PC-9 (cell line): ENCODE measurements at regions not wholly inside any gene's neighbourhood (a gene's known extent, or its start where the extent isn't known, plus 50 kb on each side); places are given as distances from the start of the nearest gene placed in this dataset.

Experiments used
- BruUV-seq: library from RNA; stranded (reverse); fragments of 400-500 nt; replicated peaks from 2 replicates; lab custom pipeline; 2021; lab: Mats Ljungman, UMichigan
- CTCF ChIA-PET: fragments of 300-600 bp; sonication (Branson Sonifier 250); formaldehyde crosslinking; loops from one replicate; lab custom pipeline; 2022; ENCODE audit warnings: antibody characterized with exemption; lab: Charles Lee
- POLR2A ChIA-PET: fragments of 300-600 bp; sonication (Branson Sonifier 250); formaldehyde crosslinking; loops from one replicate; lab custom pipeline; 2022; ENCODE audit warnings: antibody characterized with exemption; ENCODE audit not compliant: unreplicated experiment; lab: Charles Lee
- DNase-seq, 2 experiments: peaks; one replicate each; pipeline versions ENCODE4 v3.0.0 to v3.0.0-alpha.2; 2015 to 2022; ENCODE audit warnings: mixed read lengths in 1 of 2
- H2AFZ ChIP-seq: fragments of 200-600 bp; sonication (generic); 2 replicates; pipeline ENCODE4 v1.8.1; 2017; ENCODE audit warnings: antibody characterized with exemption
- H3F3A ChIP-seq: fragments of 200-600 bp; sonication (generic); 2 replicates; pipeline ENCODE4 v1.8.1; 2017; ENCODE audit warnings: antibody characterized with exemption, mild to moderate bottlenecking, low read depth; ENCODE audit not compliant: insufficient read depth
- H3K27ac ChIP-seq: fragments of 200-600 bp; sonication (generic); 2 replicates; pipeline ENCODE4 v1.6.1; 2016; ENCODE audit warnings: mixed run types
- H3K27me3 ChIP-seq: fragments of 200-600 bp; sonication (generic); 2 replicates; pipeline ENCODE4 v1.6.1; 2016; ENCODE audit warnings: low read depth, mixed run types; ENCODE audit not compliant: insufficient read depth
- H3K36me3 ChIP-seq: fragments of 200-600 bp; sonication (generic); 2 replicates; pipeline ENCODE4 v1.6.1; 2016; ENCODE audit warnings: low read depth, mixed run types
- H3K4me1 ChIP-seq: fragments of 200-600 bp; sonication (generic); replicated peaks from 2 replicates; pipeline ENCODE4 v1.6.1; 2016; ENCODE audit warnings: mixed run types; ENCODE audit not compliant: insufficient read depth
- H3K4me2 ChIP-seq: fragments of 200-600 bp; sonication (generic); 2 replicates; pipeline ENCODE4 v1.6.1; 2017; ENCODE audit warnings: mixed run types
- H3K4me3 ChIP-seq: fragments of 200-600 bp; sonication (generic); 2 replicates; pipeline ENCODE4 v1.6.1; 2016; ENCODE audit warnings: mixed run types
- H3K79me2 ChIP-seq: fragments of 200-600 bp; sonication (generic); 2 replicates; pipeline ENCODE4 v1.6.1; 2017; ENCODE audit warnings: low read depth, mixed run types
- H3K9me2 ChIP-seq: fragments of 200-600 bp; sonication (generic); 2 replicates; pipeline ENCODE4 v1.8.1; 2017; ENCODE audit warnings: mild to moderate bottlenecking; ENCODE audit not compliant: insufficient read depth
- H3K9me3 ChIP-seq: fragments of 200-600 bp; sonication (generic); 2 replicates; pipeline ENCODE4 v1.8.1; 2016; ENCODE audit warnings: low read depth; ENCODE audit not compliant: insufficient read depth
- H4K20me1 ChIP-seq: fragments of 200-600 bp; sonication (generic); 2 replicates; pipeline ENCODE4 v1.8.1; 2017; ENCODE audit not compliant: insufficient read depth
- CTCF ChIP-seq: fragments of 200-600 bp; sonication (generic); conservative IDR thresholded peaks from 2 replicates; pipeline ENCODE4 v1.6.1; 2017; ENCODE audit warnings: mixed run types, antibody characterized with exemption, mild to moderate bottlenecking, moderate library complexity
- EZH2 ChIP-seq: fragments of 200-600 bp; sonication (generic); IDR thresholded peaks from 2 replicates; pipeline ENCODE4 v1.8.0; 2017; ENCODE audit warnings: antibody characterized with exemption, low read depth
- intact Hi-C: fragments of 100-400 bp; cut with micrococcal nuclease; formaldehyde crosslinking; loops from one replicate; pipeline ENCODE4 v1.10.0; 2022; ENCODE audit not compliant: unreplicated experiment

GRCh38 chr10:128541926-128542475 is 415.8 kb upstream of the MKI67 start:
- CTCF ChIA-PET = no interaction called here
- H3F3A ChIP-seq = no peaks in the 10 kb centered on the region
- POLR2A ChIA-PET = no interaction called here
- intact Hi-C loops = no loop called here
- no peak overlapping the region for H3K4me2 ChIP-seq
- H3K4me3 ChIP-seq = no peak overlapping the region
- H3K27me3 ChIP-seq = peaks cover 64% of the 10 kb centered on the region
- no peak for TF ChIP-seq EZH2
- TF ChIP-seq CTCF = no peak
- no peaks in the 10 kb centered on the region for H3K79me2 ChIP-seq
- no peaks in the 10 kb centered on the region for H3K36me3 ChIP-seq
- no peaks in the 10 kb centered on the region for H3K4me1 ChIP-seq
- no peaks in the 10 kb centered on the region for H4K20me1 ChIP-seq
- H2AFZ ChIP-seq = no peak overlapping the region
- H3K27ac ChIP-seq = no peak overlapping the region
- DNase-seq = no peak
- no peaks in the 10 kb centered on the region for H3K9me2 ChIP-seq
- H3K9me3 ChIP-seq = no peaks in the 10 kb centered on the region
- no TSS peak for BruUV-seq

GRCh38 chr10:128542659-128543058 is 416.4 kb upstream of the MKI67 start:
- no peak overlapping the region for H3K4me3 ChIP-seq
- H3K36me3 ChIP-seq = no peaks in the 10 kb centered on the region
- no TSS peak for BruUV-seq
- no peak for DNase-seq
- POLR2A ChIA-PET = no interaction called here
- H4K20me1 ChIP-seq = no peaks in the 10 kb centered on the region
- intact Hi-C loops = no loop called here
- no peaks in the 10 kb centered on the region for H3K9me3 ChIP-seq
- H3K27ac ChIP-seq = no peak overlapping the region
- H3K27me3 ChIP-seq = peaks cover 61% of the 10 kb centered on the region
- CTCF ChIA-PET = no interaction called here
- no peaks in the 10 kb centered on the region for H3K4me1 ChIP-seq
- H3K9me2 ChIP-seq = no peaks in the 10 kb centered on the region
- H2AFZ ChIP-seq = no peak overlapping the region
- H3K79me2 ChIP-seq = no peaks in the 10 kb centered on the region
- TF ChIP-seq EZH2 (no peak), CTCF (no peak)
- H3K4me2 ChIP-seq = no peak overlapping the region
- no peaks in the 10 kb centered on the region for H3F3A ChIP-seq

- Histone ChIP-seq H3K27ac (no peak overlapping the region), H4K20me1 (no peaks in the 10 kb centered on the region), H3K4me2 (no peak overlapping the region), H3K79me2 (no peaks in the 10 kb centered on the region), H3K4me3 (no peak overlapping the region), H3K27me3 (peaks cover 62% of the 10 kb centered on the region), H3F3A (no peaks in the 10 kb centered on the region), H3K36me3 (no peaks in the 10 kb centered on the region), H3K4me1 (no peaks in the 10 kb centered on the region), H3K9me2 (no peaks in the 10 kb centered on the region), H3K9me3 (no peaks in the 10 kb centered on the region), H2AFZ (no peak overlapping the region)
- DNase-seq = no peak
- no TSS peak for BruUV-seq
- CTCF ChIA-PET = no interaction called here
- intact Hi-C loops = no loop called here
- POLR2A ChIA-PET = no interaction called here
- TF ChIP-seq EZH2 = no peak
- no peak for TF ChIP-seq CTCF
These were observed 416.9 kb upstream of the MKI67 start for GRCh38 chr10:128543151-128543550.
